SK-N-SH treated with all-trans-retinoic acid at 6 μM for 48 hours (cell line): ENCODE measurements at regions not wholly inside any gene's neighbourhood (a gene's known extent, or its start where the extent isn't known, plus 50 kb on each side); places are given as distances from the start of the nearest gene placed in this dataset.
A peak's percentile ranks its signal among the peaks of the same experiment; 100 is the strongest.

Experiments
- ATAC-seq: fragments of 200-7000 bp; cut with Tn5 transposase; 3 replicates; pipeline ENCODE4 v1.9.1; 2020; ENCODE audit warnings: mild to moderate bottlenecking, moderate library complexity
- ARNTL ChIP-seq: fragments of 450-650 bp; formaldehyde crosslinking; IDR thresholded peaks from 2 replicates; pipeline ENCODE4 v1.5.0; 2020; ENCODE audit warnings: low read depth, mild to moderate bottlenecking, moderate library complexity, borderline replicate concordance
- CSDC2 ChIP-seq: fragments of 250-450 bp; sonication (Bioruptor Pico); IDR thresholded peaks from 2 replicates; pipeline ENCODE4 v1.5.0; 2020; ENCODE audit warnings: mild to moderate bottlenecking, moderate library complexity
- ESRRG ChIP-seq: fragments of 250-450 bp; sonication (Bioruptor Pico); IDR thresholded peaks from 2 replicates; pipeline ENCODE4 v1.6.1; 2021; ENCODE audit warnings: mild to moderate bottlenecking
- GLIS3 ChIP-seq: fragments of 250-450 bp; sonication (Bioruptor Pico); IDR thresholded peaks from 2 replicates; pipeline ENCODE4 v1.5.0; 2020; ENCODE audit warnings: mild to moderate bottlenecking, moderate library complexity
- ISL1 ChIP-seq: fragments of 250-450 bp; sonication (Bioruptor Pico); IDR thresholded peaks from 2 replicates; pipeline ENCODE4 v2.1.2; 2022; ENCODE audit warnings: mild to moderate bottlenecking, moderate library complexity
- PATZ1 ChIP-seq: fragments of 250-450 bp; sonication (Bioruptor Pico); IDR thresholded peaks from 2 replicates; pipeline ENCODE4 v1.8.0; 2020; ENCODE audit warnings: mild to moderate bottlenecking, moderate library complexity, borderline replicate concordance
- POU6F1 ChIP-seq: fragments of 250-450 bp; sonication (Bioruptor Pico); IDR thresholded peaks from 2 replicates; pipeline ENCODE4 v1.8.0; 2021; ENCODE audit warnings: low read depth, mild to moderate bottlenecking, moderate library complexity, borderline replicate concordance
- PPARA ChIP-seq: fragments of 250-450 bp; sonication (Bioruptor Pico); IDR thresholded peaks from 2 replicates; pipeline ENCODE4 v1.5.0; 2020; ENCODE audit warnings: mild to moderate bottlenecking, borderline replicate concordance
- RARB ChIP-seq: fragments of 250-450 bp; sonication (Bioruptor Pico); IDR thresholded peaks from 2 replicates; pipeline ENCODE4 v1.8.0; 2021; ENCODE audit warnings: mild to moderate bottlenecking, moderate library complexity
- SNAI2 ChIP-seq: fragments of 250-450 bp; sonication (Bioruptor Pico); IDR thresholded peaks from 2 replicates; pipeline ENCODE4 v1.5.0; 2020; ENCODE audit warnings: mild to moderate bottlenecking, moderate library complexity
- TOX ChIP-seq: fragments of 250-450 bp; sonication (Bioruptor Pico); IDR thresholded peaks from 2 replicates; pipeline ENCODE4 v1.8.0; 2021; ENCODE audit warnings: mild to moderate bottlenecking, moderate library complexity, borderline replicate concordance
- ZFP3 ChIP-seq: fragments of 250-450 bp; sonication (Bioruptor Pico); IDR thresholded peaks from 2 replicates; pipeline ENCODE4 v1.5.0; 2020; ENCODE audit warnings: mild to moderate bottlenecking, moderate library complexity
- ZNF565 ChIP-seq: fragments of 450-650 bp; formaldehyde crosslinking; conservative IDR thresholded peaks from 2 replicates; pipeline ENCODE4 v1.5.0; 2020; ENCODE audit warnings: low read depth, mild to moderate bottlenecking, moderate library complexity
- ZNF70 ChIP-seq: fragments of 450-650 bp; formaldehyde crosslinking; IDR thresholded peaks from 2 replicates; pipeline ENCODE4 v1.5.0; 2020; ENCODE audit warnings: mild to moderate bottlenecking, moderate library complexity
- ZNF8 ChIP-seq: fragments of 450-650 bp; formaldehyde crosslinking; IDR thresholded peaks from 2 replicates; pipeline ENCODE4 v1.5.0; 2020; ENCODE audit warnings: mild to moderate bottlenecking, moderate library complexity
- TF ChIP-seq, protein P1 (sequence below): fragments of 250-450 bp; sonication (Bioruptor Pico); IDR thresholded peaks from 2 replicates; pipeline ENCODE4 v1.5.0; 2020; ENCODE audit warnings: mild to moderate bottlenecking, moderate library complexity
- TF ChIP-seq, protein P2 (sequence below): fragments of 250-450 bp; sonication (Bioruptor Pico); IDR thresholded peaks from 2 replicates; pipeline ENCODE4 v1.5.1; 2021; ENCODE audit warnings: mild to moderate bottlenecking, moderate library complexity
- TF ChIP-seq, protein P3 (sequence below): fragments of 250-450 bp; sonication (Bioruptor Pico); IDR thresholded peaks from 2 replicates; pipeline ENCODE4 v1.5.1; 2020; ENCODE audit warnings: low read depth, mild to moderate bottlenecking, moderate library complexity

- no peak for TF ChIP-seq PATZ1 (CRISPR knock-in tag)
- no peak for TF ChIP-seq ZFP3 (CRISPR knock-in tag)
- no peak for TF ChIP-seq TOX
- TF ChIP-seq SNAI2, result no peak
Measured at GRCh38 chr18:8471372-8471771, 137.9 kb upstream of the RAB12 start (continued).

DNA sequence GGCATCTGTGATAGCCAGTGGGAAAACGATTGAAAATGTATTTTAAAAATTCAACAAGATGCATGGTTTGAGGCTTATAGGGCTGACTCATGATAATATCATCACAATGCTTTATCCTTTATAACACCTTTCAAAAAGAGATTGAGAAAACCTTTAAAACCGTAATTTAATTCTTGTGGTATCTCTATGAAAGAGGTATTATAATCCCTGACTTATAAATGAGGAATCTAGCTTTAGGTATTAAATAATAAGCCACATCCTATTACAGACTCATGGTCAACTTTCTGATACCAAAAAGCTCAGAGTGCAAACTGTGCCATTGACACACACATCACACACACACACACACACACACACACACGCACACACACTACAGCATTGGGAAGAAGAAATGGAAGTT is 134.6 kb upstream of the RAB12 start:
- ATAC-seq, result no peak
- no peak for TF ChIP-seq ARNTL (CRISPR knock-in tag)
- TF ChIP-seq, protein P1, sequence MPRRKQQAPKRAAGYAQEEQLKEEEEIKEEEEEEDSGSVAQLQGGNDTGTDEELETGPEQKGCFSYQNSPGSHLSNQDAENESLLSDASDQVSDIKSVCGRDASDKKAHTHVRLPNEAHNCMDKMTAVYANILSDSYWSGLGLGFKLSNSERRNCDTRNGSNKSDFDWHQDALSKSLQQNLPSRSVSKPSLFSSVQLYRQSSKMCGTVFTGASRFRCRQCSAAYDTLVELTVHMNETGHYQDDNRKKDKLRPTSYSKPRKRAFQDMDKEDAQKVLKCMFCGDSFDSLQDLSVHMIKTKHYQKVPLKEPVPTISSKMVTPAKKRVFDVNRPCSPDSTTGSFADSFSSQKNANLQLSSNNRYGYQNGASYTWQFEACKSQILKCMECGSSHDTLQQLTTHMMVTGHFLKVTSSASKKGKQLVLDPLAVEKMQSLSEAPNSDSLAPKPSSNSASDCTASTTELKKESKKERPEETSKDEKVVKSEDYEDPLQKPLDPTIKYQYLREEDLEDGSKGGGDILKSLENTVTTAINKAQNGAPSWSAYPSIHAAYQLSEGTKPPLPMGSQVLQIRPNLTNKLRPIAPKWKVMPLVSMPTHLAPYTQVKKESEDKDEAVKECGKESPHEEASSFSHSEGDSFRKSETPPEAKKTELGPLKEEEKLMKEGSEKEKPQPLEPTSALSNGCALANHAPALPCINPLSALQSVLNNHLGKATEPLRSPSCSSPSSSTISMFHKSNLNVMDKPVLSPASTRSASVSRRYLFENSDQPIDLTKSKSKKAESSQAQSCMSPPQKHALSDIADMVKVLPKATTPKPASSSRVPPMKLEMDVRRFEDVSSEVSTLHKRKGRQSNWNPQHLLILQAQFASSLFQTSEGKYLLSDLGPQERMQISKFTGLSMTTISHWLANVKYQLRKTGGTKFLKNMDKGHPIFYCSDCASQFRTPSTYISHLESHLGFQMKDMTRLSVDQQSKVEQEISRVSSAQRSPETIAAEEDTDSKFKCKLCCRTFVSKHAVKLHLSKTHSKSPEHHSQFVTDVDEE (CRISPR knock-in tag), result no peak
- no peak for TF ChIP-seq PPARA
- no peak for TF ChIP-seq ZNF8 (CRISPR knock-in tag)

GRCh38 chr18:8477615-8478014 is 131.6 kb upstream of the RAB12 start:
- no peak for TF ChIP-seq ZNF70
- TF ChIP-seq, protein P2, sequence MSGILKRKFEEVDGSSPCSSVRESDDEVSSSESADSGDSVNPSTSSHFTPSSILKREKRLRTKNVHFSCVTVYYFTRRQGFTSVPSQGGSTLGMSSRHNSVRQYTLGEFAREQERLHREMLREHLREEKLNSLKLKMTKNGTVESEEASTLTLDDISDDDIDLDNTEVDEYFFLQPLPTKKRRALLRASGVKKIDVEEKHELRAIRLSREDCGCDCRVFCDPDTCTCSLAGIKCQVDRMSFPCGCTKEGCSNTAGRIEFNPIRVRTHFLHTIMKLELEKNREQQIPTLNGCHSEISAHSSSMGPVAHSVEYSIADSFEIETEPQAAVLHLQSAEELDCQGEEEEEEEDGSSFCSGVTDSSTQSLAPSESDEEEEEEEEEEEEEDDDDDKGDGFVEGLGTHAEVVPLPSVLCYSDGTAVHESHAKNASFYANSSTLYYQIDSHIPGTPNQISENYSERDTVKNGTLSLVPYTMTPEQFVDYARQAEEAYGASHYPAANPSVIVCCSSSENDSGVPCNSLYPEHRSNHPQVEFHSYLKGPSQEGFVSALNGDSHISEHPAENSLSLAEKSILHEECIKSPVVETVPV (CRISPR knock-in tag), result no peak
- no peak for TF ChIP-seq ISL1
- TF ChIP-seq, protein P1 (CRISPR knock-in tag), result no peak
- TF ChIP-seq ZNF8 (CRISPR knock-in tag), result no peak
- TF ChIP-seq, protein P3, sequence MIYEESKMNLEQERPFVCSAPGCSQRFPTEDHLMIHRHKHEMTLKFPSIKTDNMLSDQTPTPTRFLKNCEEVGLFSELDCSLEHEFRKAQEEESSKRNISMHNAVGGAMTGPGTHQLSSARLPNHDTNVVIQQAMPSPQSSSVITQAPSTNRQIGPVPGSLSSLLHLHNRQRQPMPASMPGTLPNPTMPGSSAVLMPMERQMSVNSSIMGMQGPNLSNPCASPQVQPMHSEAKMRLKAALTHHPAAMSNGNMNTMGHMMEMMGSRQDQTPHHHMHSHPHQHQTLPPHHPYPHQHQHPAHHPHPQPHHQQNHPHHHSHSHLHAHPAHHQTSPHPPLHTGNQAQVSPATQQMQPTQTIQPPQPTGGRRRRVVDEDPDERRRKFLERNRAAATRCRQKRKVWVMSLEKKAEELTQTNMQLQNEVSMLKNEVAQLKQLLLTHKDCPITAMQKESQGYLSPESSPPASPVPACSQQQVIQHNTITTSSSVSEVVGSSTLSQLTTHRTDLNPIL (CRISPR knock-in tag), result no peak
- no peak for TF ChIP-seq ZFP3 (CRISPR knock-in tag)
- no peak for ATAC-seq

DNA sequence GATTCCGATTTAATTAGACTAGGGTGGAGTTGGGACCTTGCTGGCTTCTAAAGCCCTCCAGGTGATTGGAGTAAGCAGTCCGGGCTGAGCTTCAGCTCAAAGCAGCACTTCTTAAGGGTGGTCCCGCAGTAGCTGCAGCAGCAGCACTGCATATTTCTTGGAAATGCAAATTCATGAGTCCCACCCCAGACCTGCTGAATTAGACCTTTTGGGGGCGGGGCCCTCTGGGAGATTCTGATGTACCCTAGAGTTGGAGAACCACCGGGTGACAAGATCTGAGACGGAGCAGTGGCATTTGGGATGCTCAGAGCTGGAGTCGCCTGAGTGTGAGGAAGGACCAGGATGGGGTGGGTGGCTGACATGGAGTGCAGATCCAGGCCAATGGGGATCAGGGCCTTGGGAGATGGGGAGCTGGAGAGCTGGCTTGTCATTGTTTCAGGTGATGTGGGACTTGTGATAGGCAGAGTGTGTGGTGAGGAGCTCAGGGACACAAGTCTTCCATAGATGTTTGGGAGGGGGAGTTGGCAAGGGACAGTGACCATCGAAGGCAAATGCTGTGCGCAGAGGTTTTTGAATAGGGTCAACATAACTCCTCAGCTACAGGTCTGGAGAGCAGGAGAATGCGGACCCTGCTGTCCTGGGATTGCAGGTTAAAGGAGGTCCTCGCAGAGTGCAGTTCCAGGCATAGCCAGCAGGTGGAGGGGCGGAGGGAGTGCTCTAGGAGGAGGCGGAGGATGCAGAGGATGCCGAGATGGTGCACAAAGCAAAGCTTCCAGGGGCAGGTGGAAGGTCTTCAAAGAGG is 130.9 kb upstream of the RAB12 start:
- peak; percentile 93 for ATAC-seq
- TF ChIP-seq CSDC2 (CRISPR knock-in tag) (no peak), ZFP3 (CRISPR knock-in tag) (no peak), ZNF8 (CRISPR knock-in tag) (no peak), POU6F1 (CRISPR knock-in tag) (no peak), RARB (CRISPR knock-in tag) (no peak), ZNF565 (no peak), ARNTL (CRISPR knock-in tag) (no peak), SNAI2 (no peak), ZNF70 (no peak), ESRRG (no peak), ISL1 (no peak), GLIS3 (CRISPR knock-in tag) (no peak)
- TF ChIP-seq, protein P2 (CRISPR knock-in tag), result no peak
- TF ChIP-seq, protein P3 (CRISPR knock-in tag), result no peak
